Activated CD8-positive, alpha-beta T cell treated with anti-CD3 and anti-CD28 coated beads for 36 hours (primary cell): ENCODE measurements at regions not wholly inside any gene's neighbourhood (a gene's known extent, or its start where the extent isn't known, plus 50 kb on each side); places are given as distances from the start of the nearest gene placed in this dataset.

Experiments
- ATAC-seq: fragments of 200-7000 bp; cut with Tn5 transposase; one replicate; pipeline ENCODE4 v1.10.0; 2021; ENCODE audit warnings: mild to moderate bottlenecking, moderate library complexity
- CTCF ChIA-PET: fragments of 350-600 bp; sonication (Branson Sonifier 250); formaldehyde crosslinking; loops from one replicate; lab custom pipeline; 2021; ENCODE audit warnings: antibody characterized with exemption; lab: Charles Lee
- POLR2A ChIA-PET: fragments of 350-600 bp; sonication (Branson Sonifier 250); formaldehyde crosslinking; loops from one replicate; lab custom pipeline; 2021; ENCODE audit warnings: antibody characterized with exemption; lab: Charles Lee
- DNase-seq: peaks from one replicate; pipeline ENCODE4 v3.0.0-alpha.2; 2020
- H3K27ac Mint-ChIP-seq: one replicate; pipeline ENCODE4 v1.8.0; 2021; ENCODE audit warnings: mild to moderate bottlenecking, mixed read lengths
- H3K27me3 Mint-ChIP-seq: one replicate; pipeline ENCODE4 v1.8.0; 2021; ENCODE audit warnings: mixed read lengths
- H3K36me3 Mint-ChIP-seq: one replicate; pipeline ENCODE4 v1.8.0; 2021; ENCODE audit warnings: low read depth, mixed read lengths
- H3K4me1 Mint-ChIP-seq: one replicate; pipeline ENCODE4 v1.8.0; 2021; ENCODE audit warnings: low read depth, mixed read lengths
- H3K4me3 Mint-ChIP-seq: one replicate; pipeline ENCODE4 v1.8.0; 2021; ENCODE audit warnings: mild to moderate bottlenecking, moderate library complexity, mixed read lengths
- H3K9me3 Mint-ChIP-seq: one replicate; pipeline ENCODE4 v1.8.0; 2021; ENCODE audit warnings: mixed read lengths
- intact Hi-C: fragments of 100-400 bp; cut with micrococcal nuclease; formaldehyde crosslinking; loops from one replicate; pipeline ENCODE4 v1.10.0; 2022
- TF ChIP-seq, protein P1 (sequence below): fragments of 200-600 bp; IDR thresholded peaks from one replicate; pipeline ENCODE4 v1.8.0; 2022; ENCODE audit warnings: antibody characterized with exemption, mild to moderate bottlenecking

DNA sequence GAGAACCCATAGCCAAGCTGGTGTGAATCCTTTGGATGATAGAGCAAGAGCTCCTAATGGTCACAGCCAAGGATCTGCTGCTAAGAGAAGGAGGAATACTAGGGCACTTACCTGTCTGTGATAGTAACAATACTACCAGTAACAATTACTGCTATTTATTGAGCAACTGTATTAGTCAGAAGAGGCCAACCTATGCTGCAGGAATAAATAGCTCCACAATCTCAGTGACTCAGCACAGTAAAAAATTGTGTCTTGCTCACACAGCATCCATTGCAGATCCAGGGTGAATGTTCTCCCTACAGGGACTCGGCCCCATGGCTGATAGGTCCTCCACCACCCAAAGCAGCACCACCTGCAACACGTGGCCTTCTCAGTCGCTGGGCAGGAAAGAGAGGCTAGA lies 257.6 kb upstream of the ZMIZ1 start:
- TF ChIP-seq, protein P1, sequence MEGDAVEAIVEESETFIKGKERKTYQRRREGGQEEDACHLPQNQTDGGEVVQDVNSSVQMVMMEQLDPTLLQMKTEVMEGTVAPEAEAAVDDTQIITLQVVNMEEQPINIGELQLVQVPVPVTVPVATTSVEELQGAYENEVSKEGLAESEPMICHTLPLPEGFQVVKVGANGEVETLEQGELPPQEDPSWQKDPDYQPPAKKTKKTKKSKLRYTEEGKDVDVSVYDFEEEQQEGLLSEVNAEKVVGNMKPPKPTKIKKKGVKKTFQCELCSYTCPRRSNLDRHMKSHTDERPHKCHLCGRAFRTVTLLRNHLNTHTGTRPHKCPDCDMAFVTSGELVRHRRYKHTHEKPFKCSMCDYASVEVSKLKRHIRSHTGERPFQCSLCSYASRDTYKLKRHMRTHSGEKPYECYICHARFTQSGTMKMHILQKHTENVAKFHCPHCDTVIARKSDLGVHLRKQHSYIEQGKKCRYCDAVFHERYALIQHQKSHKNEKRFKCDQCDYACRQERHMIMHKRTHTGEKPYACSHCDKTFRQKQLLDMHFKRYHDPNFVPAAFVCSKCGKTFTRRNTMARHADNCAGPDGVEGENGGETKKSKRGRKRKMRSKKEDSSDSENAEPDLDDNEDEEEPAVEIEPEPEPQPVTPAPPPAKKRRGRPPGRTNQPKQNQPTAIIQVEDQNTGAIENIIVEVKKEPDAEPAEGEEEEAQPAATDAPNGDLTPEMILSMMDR = no peak

DNA sequence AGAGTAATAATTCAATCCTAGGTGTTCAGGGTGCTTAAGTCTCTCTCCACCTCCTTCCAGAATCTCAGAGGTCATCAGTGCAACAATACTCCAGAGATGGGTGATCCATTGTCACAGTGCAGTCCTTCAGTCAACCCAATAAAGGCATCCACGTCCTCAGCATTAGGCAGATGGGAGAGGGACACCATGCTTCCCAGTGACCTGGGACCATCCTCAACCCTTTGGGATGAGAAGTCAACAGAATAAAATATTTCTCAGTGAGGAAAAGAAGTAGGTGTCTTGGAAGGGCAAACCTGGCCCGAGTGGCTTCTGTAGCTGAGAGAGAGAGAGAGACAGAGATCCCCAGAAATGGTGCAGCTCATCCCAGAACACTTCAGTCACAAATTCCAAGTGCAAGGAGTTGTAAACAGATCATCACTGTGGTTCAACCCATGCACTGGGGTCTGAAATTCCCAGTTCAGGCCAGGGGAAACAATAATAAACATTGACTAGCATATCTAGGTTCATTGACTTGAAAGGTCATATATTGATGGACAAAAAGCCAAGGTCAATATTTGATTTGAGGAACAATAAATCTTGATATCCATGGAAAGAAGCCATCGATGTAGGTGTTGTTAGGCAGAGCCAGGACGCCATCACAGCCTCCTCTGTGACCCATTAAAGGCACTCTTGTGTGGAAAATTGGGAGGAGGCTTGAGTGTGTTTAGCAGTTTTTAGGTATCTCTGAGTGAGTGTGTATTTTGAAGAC lies 256.0 kb upstream of the ZMIZ1 start:
- Mint-ChIP-seq H3K9me3 (no peaks in the 10 kb centered on the region), H3K36me3 (no peaks in the 10 kb centered on the region), H3K27me3 (peaks cover 5% of the 10 kb centered on the region), H3K27ac (no peak overlapping the region), H3K4me1 (no peaks in the 10 kb centered on the region), H3K4me3 (no peak overlapping the region)
- CTCF ChIA-PET = no interaction called here
- ATAC-seq (no peak), DNase-seq (no peak)
- POLR2A ChIA-PET = interaction anchor here (1.1 kb wide), 1 partner anchor 17 kb away, joined by 3 read pairs; no protein-coding TSS in a partner anchor
- intact Hi-C loops = no loop called here
- TF ChIP-seq, protein P1 = no peak

More for the DNA sequence above, 257.6 kb upstream of the ZMIZ1 start:
- intact Hi-C loops = no loop called here
- no peak overlapping the region for H3K27ac Mint-ChIP-seq
- no peak overlapping the region for H3K4me3 Mint-ChIP-seq
- DNase-seq = no peak
- no peaks in the 10 kb centered on the region for H3K4me1 Mint-ChIP-seq
- H3K9me3 Mint-ChIP-seq = no peaks in the 10 kb centered on the region
- H3K36me3 Mint-ChIP-seq = no peaks in the 10 kb centered on the region
- ChIA-PET POLR2A (no interaction called here), CTCF (interaction anchor here (1.5 kb wide), 1 partner anchor 385 kb away, joined by 5 read pairs; no protein-coding TSS in a partner anchor)
- no peak for ATAC-seq
- H3K27me3 Mint-ChIP-seq = peaks cover 5% of the 10 kb centered on the region

DNA sequence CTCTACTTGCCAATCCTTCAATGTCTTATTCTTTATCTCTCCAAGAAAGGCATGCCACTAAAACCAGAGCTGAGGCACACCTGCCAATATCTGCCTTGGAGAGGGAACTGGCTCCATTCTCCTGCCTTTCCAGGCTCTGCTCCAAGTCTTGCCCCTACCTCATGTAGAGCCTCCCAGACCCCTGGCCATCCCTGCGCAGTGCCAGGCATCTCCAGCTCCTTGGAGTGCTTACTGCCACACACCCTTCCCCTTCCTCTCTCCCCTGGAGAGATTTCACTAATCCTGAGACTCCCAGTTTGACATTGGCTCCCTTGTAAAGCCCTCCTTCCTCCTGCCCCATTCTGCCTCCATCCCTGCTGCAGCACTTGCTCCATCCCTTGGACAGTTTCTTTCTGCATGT lies 255.2 kb upstream of the ZMIZ1 start:
- no peaks in the 10 kb centered on the region for H3K36me3 Mint-ChIP-seq
- no peak for DNase-seq
- no peaks in the 10 kb centered on the region for H3K9me3 Mint-ChIP-seq
- POLR2A ChIA-PET = no interaction called here
- no peaks in the 10 kb centered on the region for H3K4me1 Mint-ChIP-seq
- intact Hi-C loops = no loop called here
- CTCF ChIA-PET = no interaction called here
- no peak for ATAC-seq
- H3K27me3 Mint-ChIP-seq = peaks cover 5% of the 10 kb centered on the region
- TF ChIP-seq, protein P1 = no peak
- no peak overlapping the region for H3K4me3 Mint-ChIP-seq
- no peak overlapping the region for H3K27ac Mint-ChIP-seq

GRCh38 chr10:78813998-78814399 lies 254.8 kb upstream of the ZMIZ1 start:
- intact Hi-C loops = no loop called here
- TF ChIP-seq, protein P1 = no peak
- H3K36me3 Mint-ChIP-seq = no peaks in the 10 kb centered on the region
- ATAC-seq = no peak
- no peaks in the 10 kb centered on the region for H3K4me1 Mint-ChIP-seq
- no peak for DNase-seq
- no peak overlapping the region for H3K27ac Mint-ChIP-seq
- CTCF ChIA-PET = no interaction called here
- H3K9me3 Mint-ChIP-seq = no peaks in the 10 kb centered on the region
- H3K27me3 Mint-ChIP-seq = peaks cover 5% of the 10 kb centered on the region
- no peak overlapping the region for H3K4me3 Mint-ChIP-seq
- POLR2A ChIA-PET = no interaction called here

DNA sequence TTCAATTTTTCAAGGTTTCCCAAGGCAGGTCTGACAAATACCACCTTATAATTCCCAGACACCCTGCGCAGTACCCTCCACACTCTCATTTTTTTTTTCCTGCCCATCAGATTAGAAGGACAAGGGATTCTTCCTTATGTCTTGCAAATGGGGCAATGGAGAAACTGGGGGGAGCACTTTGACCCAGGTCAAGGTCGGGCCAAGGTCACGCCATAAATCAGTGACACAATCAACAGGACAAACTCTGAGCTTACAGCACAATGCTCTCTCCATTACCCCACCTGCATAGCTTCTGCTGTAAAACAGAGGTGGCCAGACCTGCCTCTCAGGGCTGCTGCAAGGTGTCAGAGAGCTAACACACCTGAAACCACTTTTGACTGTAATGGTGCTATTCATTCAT lies 254.4 kb upstream of the ZMIZ1 start:
- H3K27me3 Mint-ChIP-seq = peaks cover 5% of the 10 kb centered on the region
- H3K9me3 Mint-ChIP-seq = no peaks in the 10 kb centered on the region
- no peak overlapping the region for H3K27ac Mint-ChIP-seq
- CTCF ChIA-PET = no interaction called here
- no peak overlapping the region for H3K4me3 Mint-ChIP-seq
- intact Hi-C loops = no loop called here
- H3K36me3 Mint-ChIP-seq = no peaks in the 10 kb centered on the region
- H3K4me1 Mint-ChIP-seq = no peaks in the 10 kb centered on the region
- POLR2A ChIA-PET = no interaction called here
- TF ChIP-seq, protein P1 = no peak
- ATAC-seq (no peak), DNase-seq (no peak)
